C4-2B (cell line): ENCODE measurements at regions not wholly inside any gene's neighbourhood (a gene's known extent, or its start where the extent isn't known, plus 50 kb on each side); places are given as distances from the start of the nearest gene placed in this dataset.

Experiments
- CTCF ChIP-seq: fragments of 450-650 bp; conservative IDR thresholded peaks from 2 replicates; pipeline ENCODE4 v1.5.1; 2017; ENCODE audit warnings: mild to moderate bottlenecking
- ZFX ChIP-seq: fragments of 450-650 bp; IDR thresholded peaks from 2 replicates; pipeline ENCODE4 v1.6.1; 2017

- TF ChIP-seq CTCF: no peak
- no peak for TF ChIP-seq ZFX
Observed at GRCh38 chr1:74908131-74908530, 175.2 kb downstream of the TYW3 start.
